ENCODE measurements at regions not wholly inside any gene's neighbourhood (a gene's known extent, or its start where the extent isn't known, plus 50 kb on each side); places are given as distances from the start of the nearest gene placed in this dataset.

DNA sequence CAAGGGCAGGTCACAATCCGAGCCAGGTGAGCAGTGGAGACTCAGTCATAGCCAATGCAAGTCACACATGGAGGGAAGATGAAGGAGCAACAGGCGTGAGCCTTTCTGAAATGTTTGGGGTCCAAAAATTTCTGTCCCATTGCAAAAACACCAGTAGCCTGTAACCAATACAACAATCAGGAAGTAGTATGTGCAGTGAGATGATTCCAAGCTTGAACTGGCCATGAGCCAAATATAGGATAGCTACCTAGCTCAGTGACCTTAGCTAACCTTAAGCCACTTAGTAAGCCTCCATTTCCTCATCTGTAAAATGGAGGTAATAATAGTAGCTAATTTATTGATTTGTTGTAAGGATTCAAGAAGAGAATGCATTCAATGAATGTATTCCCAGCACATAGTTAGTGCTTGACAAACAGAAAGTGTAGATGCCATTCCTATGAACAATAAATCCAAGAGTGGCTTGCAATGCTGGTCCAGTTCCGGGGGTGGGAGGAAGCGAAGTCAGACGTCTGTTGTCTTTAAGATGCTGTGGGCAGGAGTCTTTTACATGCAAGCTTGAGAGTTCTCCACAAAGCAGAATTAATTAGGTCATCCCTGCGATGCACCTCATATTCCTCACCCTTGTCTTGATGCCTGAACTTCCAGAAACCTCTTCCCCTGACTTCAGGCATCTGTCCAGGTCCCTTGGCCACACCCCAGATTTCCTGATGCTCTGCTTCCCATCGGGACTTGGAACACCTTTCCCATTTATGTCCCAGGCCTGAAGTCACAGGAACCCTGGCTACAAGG lies 195.7 kb upstream of the UBL3 start:
- FAIRE-seq = peak; percentile 80
- Histone ChIP-seq H3K79me2 (ENCODE audit: insufficient read depth, low read length) (no peaks in the 10 kb centered on the region), H3K27me3 (ENCODE audit: insufficient read depth, low read length) (no peaks in the 10 kb centered on the region), H3K9me3 (ENCODE audit: insufficient read depth, low read depth, low read length) (no peaks in the 10 kb centered on the region), H3K4me3 (ENCODE audit: insufficient read depth, low read depth, low read length) (no peak overlapping the region), H3K9ac (ENCODE audit: low read length) (peak overlapping the region; percentile 15), H3K36me3 (ENCODE audit: insufficient read depth, low read length) (no peaks in the 10 kb centered on the region), H3K27ac (ENCODE audit: low read depth, low read length) (peak overlapping the region; percentile 51), H2AFZ (ENCODE audit: low read depth, low read length) (peak overlapping the region; percentile 15), H3K4me1 (ENCODE audit: insufficient read depth, low read length) (peaks cover 16% of the 10 kb centered on the region), H3K4me2 (ENCODE audit: low read length) (peak overlapping the region; percentile 40), H4K20me1 (ENCODE audit: insufficient read depth, low read length) (no peaks in the 10 kb centered on the region)
- DNase-seq (ENCODE audit: low read depth) = peak; percentile 95
- TF ChIP-seq, protein P1, sequence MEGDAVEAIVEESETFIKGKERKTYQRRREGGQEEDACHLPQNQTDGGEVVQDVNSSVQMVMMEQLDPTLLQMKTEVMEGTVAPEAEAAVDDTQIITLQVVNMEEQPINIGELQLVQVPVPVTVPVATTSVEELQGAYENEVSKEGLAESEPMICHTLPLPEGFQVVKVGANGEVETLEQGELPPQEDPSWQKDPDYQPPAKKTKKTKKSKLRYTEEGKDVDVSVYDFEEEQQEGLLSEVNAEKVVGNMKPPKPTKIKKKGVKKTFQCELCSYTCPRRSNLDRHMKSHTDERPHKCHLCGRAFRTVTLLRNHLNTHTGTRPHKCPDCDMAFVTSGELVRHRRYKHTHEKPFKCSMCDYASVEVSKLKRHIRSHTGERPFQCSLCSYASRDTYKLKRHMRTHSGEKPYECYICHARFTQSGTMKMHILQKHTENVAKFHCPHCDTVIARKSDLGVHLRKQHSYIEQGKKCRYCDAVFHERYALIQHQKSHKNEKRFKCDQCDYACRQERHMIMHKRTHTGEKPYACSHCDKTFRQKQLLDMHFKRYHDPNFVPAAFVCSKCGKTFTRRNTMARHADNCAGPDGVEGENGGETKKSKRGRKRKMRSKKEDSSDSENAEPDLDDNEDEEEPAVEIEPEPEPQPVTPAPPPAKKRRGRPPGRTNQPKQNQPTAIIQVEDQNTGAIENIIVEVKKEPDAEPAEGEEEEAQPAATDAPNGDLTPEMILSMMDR (IDR thresholded peaks at IDR 0.05; ENCODE audit: insufficient read depth, low read depth, low read length) = no peak
- TF ChIP-seq EZH2 (IDR thresholded peaks at IDR 0.05; ENCODE audit: insufficient read depth, low read length) = no peak
- H3K4me1 Mint-ChIP-seq (ENCODE audit: low read depth, unreplicated experiment) = peaks cover 27% of the 10 kb centered on the region
- H3K4me3 Mint-ChIP-seq (ENCODE audit: unreplicated experiment) = no peak overlapping the region
- no peaks in the 10 kb centered on the region for H3K27me3 Mint-ChIP-seq (ENCODE audit: low read depth, unreplicated experiment)
- H3K27ac Mint-ChIP-seq (ENCODE audit: unreplicated experiment) = peak overlapping the region; percentile 74
- peaks cover 1% of the 10 kb centered on the region for H3K9me3 Mint-ChIP-seq (ENCODE audit: unreplicated experiment)
- no peaks in the 10 kb centered on the region for H3K36me3 Mint-ChIP-seq (ENCODE audit: low read depth, unreplicated experiment)

DNA sequence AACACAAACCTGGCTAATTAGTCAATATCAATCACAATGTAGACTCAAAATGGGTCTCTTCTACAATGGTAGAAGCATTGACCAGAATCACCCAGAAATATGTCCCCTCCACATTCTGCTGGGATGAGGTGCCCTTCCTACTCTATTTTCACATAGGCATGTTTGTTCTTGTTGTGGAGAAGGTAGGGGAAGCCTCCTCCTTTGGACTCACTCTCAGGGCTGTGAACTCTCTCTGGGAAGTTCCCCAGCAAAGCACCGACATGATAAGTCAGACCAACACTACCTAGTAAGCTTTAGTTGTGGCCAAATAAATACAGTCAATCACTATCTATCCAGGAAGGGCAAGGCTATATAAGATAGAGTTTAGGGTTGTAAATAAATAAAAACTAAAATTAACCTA lies 194.5 kb upstream of the UBL3 start:
- no peak overlapping the region for H3K27ac ChIP-seq (ENCODE audit: low read depth, low read length)
- H3K9ac ChIP-seq (ENCODE audit: low read length) = no peak overlapping the region
- no peak overlapping the region for H3K27ac Mint-ChIP-seq (ENCODE audit: unreplicated experiment)
- no peaks in the 10 kb centered on the region for H3K27me3 ChIP-seq (ENCODE audit: insufficient read depth, low read length)
- H3K79me2 ChIP-seq (ENCODE audit: insufficient read depth, low read length) = no peaks in the 10 kb centered on the region
- H3K36me3 ChIP-seq (ENCODE audit: insufficient read depth, low read length) = no peaks in the 10 kb centered on the region
- H3K4me3 Mint-ChIP-seq (ENCODE audit: unreplicated experiment) = no peak overlapping the region
- H3K27me3 Mint-ChIP-seq (ENCODE audit: low read depth, unreplicated experiment) = no peaks in the 10 kb centered on the region
- H3K4me1 ChIP-seq (ENCODE audit: insufficient read depth, low read length) = peaks cover 16% of the 10 kb centered on the region
- H3K9me3 Mint-ChIP-seq (ENCODE audit: unreplicated experiment) = peaks cover 1% of the 10 kb centered on the region
- TF ChIP-seq, protein P1 (IDR thresholded peaks at IDR 0.05; ENCODE audit: insufficient read depth, low read depth, low read length) = no peak
- no peak for TF ChIP-seq EZH2 (IDR thresholded peaks at IDR 0.05; ENCODE audit: insufficient read depth, low read length)
- H4K20me1 ChIP-seq (ENCODE audit: insufficient read depth, low read length) = no peaks in the 10 kb centered on the region
- H2AFZ ChIP-seq (ENCODE audit: low read depth, low read length) = no peak overlapping the region
- H3K4me2 ChIP-seq (ENCODE audit: low read length) = no peak overlapping the region
- no peak overlapping the region for H3K4me3 ChIP-seq (ENCODE audit: insufficient read depth, low read depth, low read length)
- H3K9me3 ChIP-seq (ENCODE audit: insufficient read depth, low read depth, low read length) = no peaks in the 10 kb centered on the region
- DNase-seq (ENCODE audit: low read depth) (no peak), FAIRE-seq (no peak)
- H3K36me3 Mint-ChIP-seq (ENCODE audit: low read depth, unreplicated experiment) = no peaks in the 10 kb centered on the region
- peaks cover 27% of the 10 kb centered on the region for H3K4me1 Mint-ChIP-seq (ENCODE audit: low read depth, unreplicated experiment)

DNA sequence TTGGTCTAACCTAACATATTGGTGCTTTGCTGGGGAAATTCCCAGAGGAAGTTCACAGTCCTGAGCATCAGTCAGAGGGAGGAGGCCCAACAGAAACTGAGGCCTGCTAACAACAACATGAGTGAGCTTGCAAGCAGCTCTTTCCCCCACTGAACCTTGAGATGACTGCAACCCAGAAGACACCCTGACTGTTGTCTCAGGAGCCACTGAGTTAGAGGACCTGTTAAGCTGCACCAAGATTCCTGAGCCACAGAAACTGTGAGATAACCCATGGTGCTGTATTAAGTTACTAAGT lies 193.2 kb upstream of the UBL3 start:
- H3K4me1 Mint-ChIP-seq (ENCODE audit: low read depth, unreplicated experiment) = peaks cover 27% of the 10 kb centered on the region
- no peak overlapping the region for H3K27ac ChIP-seq (ENCODE audit: low read depth, low read length)

More for the DNA sequence above, 193.2 kb upstream of the UBL3 start:
- Histone ChIP-seq H3K79me2 (ENCODE audit: insufficient read depth, low read length) (no peaks in the 10 kb centered on the region), H3K9ac (ENCODE audit: low read length) (no peak overlapping the region), H4K20me1 (ENCODE audit: insufficient read depth, low read length) (no peaks in the 10 kb centered on the region), H3K4me3 (ENCODE audit: insufficient read depth, low read depth, low read length) (no peak overlapping the region), H3K36me3 (ENCODE audit: insufficient read depth, low read length) (no peaks in the 10 kb centered on the region), H3K27me3 (ENCODE audit: insufficient read depth, low read length) (no peaks in the 10 kb centered on the region), H3K4me2 (ENCODE audit: low read length) (no peak overlapping the region), H3K9me3 (ENCODE audit: insufficient read depth, low read depth, low read length) (no peaks in the 10 kb centered on the region), H3K4me1 (ENCODE audit: insufficient read depth, low read length) (peaks cover 20% of the 10 kb centered on the region), H2AFZ (ENCODE audit: low read depth, low read length) (no peak overlapping the region)
- Mint-ChIP-seq H3K4me3 (ENCODE audit: unreplicated experiment) (no peak overlapping the region), H3K9me3 (ENCODE audit: unreplicated experiment) (no peaks in the 10 kb centered on the region), H3K27ac (ENCODE audit: unreplicated experiment) (no peak overlapping the region), H3K36me3 (ENCODE audit: low read depth, unreplicated experiment) (no peaks in the 10 kb centered on the region), H3K27me3 (ENCODE audit: low read depth, unreplicated experiment) (no peaks in the 10 kb centered on the region)
- DNase-seq (ENCODE audit: low read depth) = no peak
- TF ChIP-seq, protein P1 (IDR thresholded peaks at IDR 0.05; ENCODE audit: insufficient read depth, low read depth, low read length) = no peak
- no peak for TF ChIP-seq EZH2 (IDR thresholded peaks at IDR 0.05; ENCODE audit: insufficient read depth, low read length)
- FAIRE-seq = no peak

Measured in astrocyte (in vitro differentiated cells and primary cell).